ENCODE measurements at regions not wholly inside any gene's neighbourhood (a gene's known extent, or its start where the extent isn't known, plus 50 kb on each side); places are given as distances from the start of the nearest gene placed in this dataset.

DNA sequence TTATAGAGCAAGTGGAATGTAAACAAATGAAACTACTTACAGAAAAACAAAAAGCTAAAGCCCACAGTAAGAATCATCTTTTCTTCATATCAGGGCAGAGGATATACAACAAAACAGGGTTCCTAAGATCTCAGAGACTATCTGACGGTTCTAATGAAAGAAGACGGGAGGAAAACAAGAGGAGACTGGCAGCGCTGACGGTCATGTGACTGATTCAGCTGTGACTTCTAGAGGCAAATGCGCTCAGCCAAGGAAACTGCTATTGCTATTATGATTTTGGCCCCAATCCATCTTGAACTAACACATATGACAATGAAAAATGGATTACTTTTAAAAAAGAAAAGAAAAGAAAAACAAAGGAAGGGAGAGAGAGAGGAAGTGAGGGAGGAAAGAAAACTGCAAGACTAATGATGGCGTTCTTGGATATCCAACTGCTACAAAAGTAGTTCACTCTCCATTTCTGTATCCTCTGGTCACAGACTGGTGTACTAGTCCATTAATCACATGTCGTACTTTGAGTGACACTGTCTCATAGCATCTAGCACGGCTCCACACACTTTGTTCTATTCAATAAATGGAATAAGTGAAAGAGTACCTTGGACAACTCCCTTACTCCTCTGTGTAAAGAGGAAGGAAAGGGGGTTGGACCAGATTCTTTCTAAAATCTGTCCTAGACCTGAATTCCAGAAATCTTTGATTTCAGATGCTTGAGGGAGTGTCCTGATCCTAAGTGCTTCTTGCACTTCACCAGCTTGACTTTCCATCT, 119.3 kb downstream of the DAD1 start:
- TF ChIP-seq, protein P1, sequence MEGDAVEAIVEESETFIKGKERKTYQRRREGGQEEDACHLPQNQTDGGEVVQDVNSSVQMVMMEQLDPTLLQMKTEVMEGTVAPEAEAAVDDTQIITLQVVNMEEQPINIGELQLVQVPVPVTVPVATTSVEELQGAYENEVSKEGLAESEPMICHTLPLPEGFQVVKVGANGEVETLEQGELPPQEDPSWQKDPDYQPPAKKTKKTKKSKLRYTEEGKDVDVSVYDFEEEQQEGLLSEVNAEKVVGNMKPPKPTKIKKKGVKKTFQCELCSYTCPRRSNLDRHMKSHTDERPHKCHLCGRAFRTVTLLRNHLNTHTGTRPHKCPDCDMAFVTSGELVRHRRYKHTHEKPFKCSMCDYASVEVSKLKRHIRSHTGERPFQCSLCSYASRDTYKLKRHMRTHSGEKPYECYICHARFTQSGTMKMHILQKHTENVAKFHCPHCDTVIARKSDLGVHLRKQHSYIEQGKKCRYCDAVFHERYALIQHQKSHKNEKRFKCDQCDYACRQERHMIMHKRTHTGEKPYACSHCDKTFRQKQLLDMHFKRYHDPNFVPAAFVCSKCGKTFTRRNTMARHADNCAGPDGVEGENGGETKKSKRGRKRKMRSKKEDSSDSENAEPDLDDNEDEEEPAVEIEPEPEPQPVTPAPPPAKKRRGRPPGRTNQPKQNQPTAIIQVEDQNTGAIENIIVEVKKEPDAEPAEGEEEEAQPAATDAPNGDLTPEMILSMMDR (IDR thresholded peaks at IDR 0.05) = no peak
- H3K4me3 ChIP-seq = peak overlapping the region in 1 of 2 donors; percentile 41
- peaks cover 0 to 3% of the 10 kb centered on the region in 2 donors for H3K4me1 ChIP-seq
- intact Hi-C loops (cut with DNase I) = loop anchor here (1.0 to 5.0 kb wide), 2 partner anchors 33 to 152 kb away; no protein-coding TSS in a partner anchor
- H3K27ac ChIP-seq = peak overlapping the region; percentile 29 to 31
- H3K36me3 ChIP-seq = no peaks in the 10 kb centered on the region
- H3K27me3 ChIP-seq = no peaks in the 10 kb centered on the region
- DNase-seq (ENCODE audit: low spot score in 2 of 2) = no peak
- no peaks in the 10 kb centered on the region for H3K9me3 ChIP-seq

DNA sequence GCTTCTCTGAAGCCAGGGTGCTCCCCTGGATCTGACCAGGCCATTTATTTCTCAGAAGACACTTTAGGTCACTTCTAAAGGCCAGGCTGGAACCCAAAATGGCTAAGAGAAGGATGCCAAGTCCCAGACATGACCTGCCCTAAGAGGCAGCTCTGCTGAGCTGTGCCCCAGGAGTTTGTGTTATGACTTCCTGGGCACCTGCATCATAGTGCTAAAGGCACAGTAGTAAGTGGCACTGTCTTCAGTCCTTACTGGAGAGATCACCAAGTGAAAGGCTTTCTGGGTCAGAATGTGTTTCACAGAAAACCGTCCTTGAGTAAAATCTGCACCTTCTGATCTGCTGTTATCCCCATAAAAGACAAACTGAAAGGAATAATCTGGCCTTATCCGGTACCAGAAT, 120.2 kb downstream of the DAD1 start:
- H3K27me3 ChIP-seq = no peaks in the 10 kb centered on the region
- peak overlapping the region in 1 of 2 donors; percentile 29 for H3K27ac ChIP-seq
- DNase-seq (ENCODE audit: low spot score in 2 of 2) = no peak
- H3K4me3 ChIP-seq = no peak overlapping the region
- peaks cover 0 to 3% of the 10 kb centered on the region in 2 donors for H3K4me1 ChIP-seq
- H3K9me3 ChIP-seq = no peaks in the 10 kb centered on the region
- TF ChIP-seq, protein P1 (IDR thresholded peaks at IDR 0.05) = no peak
- intact Hi-C loops (cut with DNase I) = loop anchor here (1.0 kb wide), 1 partner anchor 33 kb away; no protein-coding TSS in a partner anchor
- no peaks in the 10 kb centered on the region for H3K36me3 ChIP-seq

DNA sequence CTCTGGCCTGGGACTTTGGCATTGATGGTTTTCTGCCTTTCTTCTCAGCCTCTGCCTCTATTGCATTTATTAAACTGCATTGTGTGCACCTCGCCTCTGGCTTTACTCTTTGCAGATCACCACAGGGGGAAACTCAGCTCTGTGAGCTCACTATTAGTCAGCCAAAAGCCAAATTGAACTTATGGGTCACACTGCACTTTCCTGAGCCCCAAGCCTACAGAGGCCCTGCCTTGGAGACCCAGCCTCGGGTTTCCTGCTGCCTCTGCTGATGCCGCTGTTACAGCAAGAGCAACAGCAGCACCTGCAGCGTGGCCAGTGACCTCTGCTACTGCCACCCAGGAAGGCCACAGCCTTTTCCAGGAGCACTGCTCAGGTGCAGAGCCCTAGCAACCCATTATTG, 122.5 kb downstream of the DAD1 start:
- Histone ChIP-seq H3K27me3 (no peaks in the 10 kb centered on the region), H3K4me1 (peaks cover 0 to 1% of the 10 kb centered on the region in 2 donors), H3K4me3 (no peak overlapping the region), H3K36me3 (no peaks in the 10 kb centered on the region), H3K9me3 (no peaks in the 10 kb centered on the region), H3K27ac (no peak overlapping the region)
- no peak for DNase-seq (ENCODE audit: low spot score in 2 of 2)
- TF ChIP-seq, protein P1 (IDR thresholded peaks at IDR 0.05) = no peak
- intact Hi-C loops (cut with DNase I) = no loop called here

DNA sequence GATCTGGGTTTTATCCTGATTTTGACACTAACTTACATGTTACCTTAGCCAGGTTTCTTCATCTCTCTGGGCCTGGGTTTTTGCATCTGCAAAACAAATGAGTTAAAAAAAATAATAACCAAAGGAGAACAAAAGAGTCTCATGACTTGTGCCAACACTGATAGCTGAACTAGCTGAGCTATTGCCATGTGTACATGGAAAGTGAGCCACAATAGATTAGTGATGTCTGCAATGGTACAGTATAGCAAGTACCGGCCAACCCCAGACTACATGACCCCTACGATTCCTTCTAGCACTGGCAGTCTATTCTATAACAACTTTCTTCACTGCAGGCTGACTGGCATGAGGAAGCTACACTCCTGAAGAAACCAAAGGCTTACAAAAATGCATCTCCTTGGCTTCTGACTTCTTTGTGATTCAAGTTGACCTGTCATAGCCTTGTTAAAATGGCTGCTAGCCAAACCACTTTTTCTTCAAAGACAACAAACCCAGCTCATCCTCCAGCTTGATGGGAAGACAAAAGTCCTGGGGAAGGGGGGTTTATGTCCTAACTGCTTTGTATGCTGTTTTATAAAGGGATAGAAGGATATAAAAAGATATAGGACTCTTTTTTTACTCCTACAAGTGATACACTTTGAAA, 123.7 kb downstream of the DAD1 start:
- no peaks in the 10 kb centered on the region for H3K27me3 ChIP-seq
- H3K4me3 ChIP-seq = no peak overlapping the region
- intact Hi-C loops (cut with DNase I) = no loop called here
- no peak for DNase-seq (ENCODE audit: low spot score in 2 of 2)
- H3K9me3 ChIP-seq = no peaks in the 10 kb centered on the region
- H3K27ac ChIP-seq = no peak overlapping the region
- H3K36me3 ChIP-seq = no peaks in the 10 kb centered on the region
- TF ChIP-seq, protein P1 (IDR thresholded peaks at IDR 0.05) = no peak
- H3K4me1 ChIP-seq = no peaks in the 10 kb centered on the region

DNA sequence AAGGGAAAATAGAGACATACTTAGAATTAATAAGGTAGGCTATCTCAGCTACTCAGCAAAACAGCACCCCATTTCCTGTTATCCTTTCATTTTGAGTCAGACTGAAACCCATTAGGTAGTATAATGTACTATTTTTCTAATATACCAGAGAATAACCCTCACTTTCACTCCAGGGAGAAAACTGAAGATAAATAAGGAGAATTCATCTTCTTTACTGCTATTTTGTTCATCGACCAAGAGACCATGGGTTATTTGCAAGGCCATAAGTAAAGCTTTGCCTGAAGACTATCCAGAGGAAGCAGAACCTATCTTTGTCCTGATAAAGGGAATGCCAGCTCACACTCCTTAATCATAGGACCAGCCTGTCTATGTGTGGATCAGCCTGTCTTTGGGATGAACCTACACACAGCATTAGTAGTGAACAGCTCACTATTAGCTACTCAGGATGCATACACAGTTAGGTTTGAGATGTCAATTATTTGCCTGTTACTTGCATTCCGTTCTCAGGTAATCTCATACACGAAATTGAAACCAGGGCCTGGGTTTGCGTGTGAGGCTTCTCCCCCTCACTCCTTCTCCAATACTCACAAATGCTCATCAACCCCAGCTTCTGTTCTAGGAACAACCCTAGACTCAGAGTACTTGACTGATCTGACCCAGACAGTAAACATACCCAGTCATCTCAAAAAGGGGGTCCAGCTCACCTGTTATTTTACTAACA, 124.4 kb downstream of the DAD1 start:
- TF ChIP-seq, protein P1 (IDR thresholded peaks at IDR 0.05) = no peak

More for the DNA sequence above, 124.4 kb downstream of the DAD1 start:
- Histone ChIP-seq H3K27ac (no peak overlapping the region), H3K4me3 (no peak overlapping the region), H3K9me3 (no peaks in the 10 kb centered on the region), H3K4me1 (no peaks in the 10 kb centered on the region), H3K27me3 (no peaks in the 10 kb centered on the region), H3K36me3 (no peaks in the 10 kb centered on the region)
- DNase-seq (ENCODE audit: low spot score in 2 of 2) = no peak
- intact Hi-C loops (cut with DNase I) = no loop called here

Data from ascending aorta (tissue), 2 donors.